B cell (primary cell): ENCODE measurements at regions not wholly inside any gene's neighbourhood (a gene's known extent, or its start where the extent isn't known, plus 50 kb on each side); places are given as distances from the start of the nearest gene placed in this dataset.

Experiments used
- ATAC-seq: fragments of 200-7000 bp; cut with Tn5 transposase; one replicate; pipeline ENCODE4 v1.10.0; 2021; ENCODE audit warnings: low read depth, mild to moderate bottlenecking, moderate number of reproducible peaks, moderate library complexity
- CTCF ChIA-PET: fragments of 350-600 bp; sonication (Branson Sonifier 250); formaldehyde crosslinking; loops from one replicate; lab custom pipeline; 2021; ENCODE audit warnings: antibody characterized with exemption, inconsistent platforms; lab: Charles Lee
- POLR2A ChIA-PET: fragments of 350-600 bp; sonication (Branson Sonifier 250); formaldehyde crosslinking; loops from one replicate; lab custom pipeline; 2021; ENCODE audit warnings: antibody characterized with exemption; lab: Charles Lee
- DNase-seq: peaks from one replicate; pipeline ENCODE4 v3.0.0; 2013
- H2AFZ ChIP-seq: 2 replicates; pipeline ENCODE4 v1.6.1; 2012; ENCODE audit warnings: mild to moderate bottlenecking, low read depth, low read length; ENCODE audit not compliant: insufficient read depth, poor library complexity, severe bottlenecking
- H3K27ac ChIP-seq, 2 donors: 1 replicate in 1 of 2; 2 replicates in 1 of 2; pipeline ENCODE4 v1.5.1; 2012 to 2013; ENCODE audit warnings: low read length in 2 of 2, mild to moderate bottlenecking in 2 of 2, moderate library complexity in 1 of 2
- H3K27me3 ChIP-seq, 4 experiments: fragments of 200-600 bp in 1 of 4; sonication (generic) in 1 of 4; replicated peaks in 1 of 4; 1 replicate in 2 of 4; 2 replicates in 2 of 4; pipeline versions ENCODE4 v1.6.1 to v1.7.0; 2013 to 2016; ENCODE audit warnings: low read length in 3 of 4, mild to moderate bottlenecking in 2 of 4, mixed read lengths in 1 of 4, moderate library complexity in 1 of 4; ENCODE audit not compliant: insufficient read depth in 4 of 4, control insufficient read depth in 3 of 4; ENCODE audit errors: control extremely low read depth in 1 of 4
- H3K36me3 ChIP-seq, 2 experiments: replicated peaks in 1 of 2; 1 replicate in 1 of 2; 2 replicates in 1 of 2; pipeline versions ENCODE4 v1.6.1 to v1.7.1; 2013; ENCODE audit warnings: low read length in 1 of 2; ENCODE audit not compliant: insufficient read depth in 2 of 2, control insufficient read depth in 1 of 2; ENCODE audit errors: control extremely low read depth in 1 of 2, extremely low read depth in 1 of 2
- H3K4me1 ChIP-seq, 2 donors: fragments of 200-600 bp in 1 of 2; sonication (generic) in 1 of 2; 1 replicate in 1 of 2; 2 replicates in 1 of 2; pipeline versions ENCODE4 v1.5.1 to v1.6.1; 2013 to 2017; ENCODE audit warnings: low read length in 2 of 2; ENCODE audit not compliant: control insufficient read depth in 2 of 2, insufficient read depth in 2 of 2
- H3K4me2 ChIP-seq: replicated peaks from 2 replicates; pipeline ENCODE3; 2012; ENCODE audit warnings: mild to moderate bottlenecking, low read depth, low read length; ENCODE audit not compliant: poor library complexity, severe bottlenecking
- H3K4me3 ChIP-seq, 5 experiments: fragments of 200-600 bp in 1 of 5; sonication (generic) in 1 of 5; 1 replicate in 3 of 5; 2 replicates in 2 of 5; pipeline versions ENCODE4 v1.5.1 to v1.7.0; 2011 to 2016; ENCODE audit warnings: low read length in 4 of 5, mild to moderate bottlenecking in 4 of 5, low read depth in 2 of 5, control low read depth in 1 of 5, moderate library complexity in 1 of 5; ENCODE audit not compliant: insufficient read depth in 1 of 5; ENCODE audit errors: control extremely low read depth in 1 of 5, extremely low read depth in 1 of 5
- H3K79me2 ChIP-seq: fragments of 200-600 bp; sonication (generic); one replicate; pipeline ENCODE4 v1.6.0; 2016; ENCODE audit warnings: low read length; ENCODE audit not compliant: control insufficient read depth, insufficient read depth
- H3K9ac ChIP-seq: fragments of 200-600 bp; sonication (generic); 2 replicates; pipeline ENCODE4 v1.6.1; 2017; ENCODE audit warnings: mild to moderate bottlenecking, low read length, moderate library complexity
- H3K9me3 ChIP-seq, 3 donors: one replicate each; pipeline versions ENCODE4 v1.6.1 to v1.7.1; 2013; ENCODE audit warnings: low read length in 2 of 3; ENCODE audit not compliant: control insufficient read depth in 2 of 3, insufficient read depth in 1 of 3; ENCODE audit errors: control extremely low read depth in 1 of 3
- H4K20me1 ChIP-seq: 2 replicates; pipeline ENCODE4 v1.6.0; 2012; ENCODE audit warnings: mild to moderate bottlenecking, low read length; ENCODE audit not compliant: insufficient read depth, control insufficient read depth, poor library complexity, severe bottlenecking
- H3K27ac Mint-ChIP-seq: one replicate; pipeline ENCODE4 v1.8.0; 2021; ENCODE audit warnings: mixed read lengths
- H3K27me3 Mint-ChIP-seq: one replicate; pipeline ENCODE4 v1.8.0; 2021; ENCODE audit warnings: mixed read lengths
- H3K4me1 Mint-ChIP-seq: one replicate; pipeline ENCODE4 v1.8.0; 2021; ENCODE audit warnings: mixed read lengths
- H3K4me3 Mint-ChIP-seq: one replicate; pipeline ENCODE4 v1.8.0; 2021; ENCODE audit warnings: mixed read lengths
- H3K9me3 Mint-ChIP-seq: one replicate; pipeline ENCODE4 v1.8.0; 2022; ENCODE audit warnings: mixed read lengths; ENCODE audit not compliant: insufficient read depth
- EZH2 ChIP-seq: IDR thresholded peaks from 2 replicates; pipeline ENCODE4 v1.6.1; 2012; ENCODE audit warnings: borderline replicate concordance, low read depth, mild to moderate bottlenecking, moderate library complexity, low read length; ENCODE audit not compliant: insufficient read depth, poor library complexity, severe bottlenecking
- WGBS: methylation state at CpG from one replicate; pipeline ENCODE4 v1.1.5; 2013; ENCODE audit warnings: missing lambda C conversion rate; ENCODE audit not compliant: insufficient coverage; 5-methylcytosine and 5-hydroxymethylcytosine counted together
- intact Hi-C: fragments of 100-400 bp; cut with micrococcal nuclease; formaldehyde crosslinking; loops from one replicate; pipeline ENCODE4 v1.10.0; 2022
- TF ChIP-seq, protein P1 (sequence below): fragments of 200-600 bp; IDR thresholded peaks from one replicate; pipeline ENCODE4 v1.8.0; 2022; ENCODE audit warnings: antibody characterized with exemption, mild to moderate bottlenecking

- H3K27me3 Mint-ChIP-seq, result no peaks in the 10 kb centered on the region
- peak overlapping the region; percentile 75 for H3K9ac ChIP-seq
- H3K27me3 ChIP-seq, result peaks cover 0 to 2% (median 0%) of the 10 kb centered on the region in 4 experiments
- peak; percentile 74 for ATAC-seq
- TF ChIP-seq EZH2, result no peak
- TF ChIP-seq, protein P1, sequence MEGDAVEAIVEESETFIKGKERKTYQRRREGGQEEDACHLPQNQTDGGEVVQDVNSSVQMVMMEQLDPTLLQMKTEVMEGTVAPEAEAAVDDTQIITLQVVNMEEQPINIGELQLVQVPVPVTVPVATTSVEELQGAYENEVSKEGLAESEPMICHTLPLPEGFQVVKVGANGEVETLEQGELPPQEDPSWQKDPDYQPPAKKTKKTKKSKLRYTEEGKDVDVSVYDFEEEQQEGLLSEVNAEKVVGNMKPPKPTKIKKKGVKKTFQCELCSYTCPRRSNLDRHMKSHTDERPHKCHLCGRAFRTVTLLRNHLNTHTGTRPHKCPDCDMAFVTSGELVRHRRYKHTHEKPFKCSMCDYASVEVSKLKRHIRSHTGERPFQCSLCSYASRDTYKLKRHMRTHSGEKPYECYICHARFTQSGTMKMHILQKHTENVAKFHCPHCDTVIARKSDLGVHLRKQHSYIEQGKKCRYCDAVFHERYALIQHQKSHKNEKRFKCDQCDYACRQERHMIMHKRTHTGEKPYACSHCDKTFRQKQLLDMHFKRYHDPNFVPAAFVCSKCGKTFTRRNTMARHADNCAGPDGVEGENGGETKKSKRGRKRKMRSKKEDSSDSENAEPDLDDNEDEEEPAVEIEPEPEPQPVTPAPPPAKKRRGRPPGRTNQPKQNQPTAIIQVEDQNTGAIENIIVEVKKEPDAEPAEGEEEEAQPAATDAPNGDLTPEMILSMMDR, result no peak
- peak overlapping the region; percentile 85 for H3K27ac Mint-ChIP-seq
- intact Hi-C loops, result no loop called here
- DNase-seq, result peak; percentile 63
- no peaks in the 10 kb centered on the region for H3K36me3 ChIP-seq
- H3K27ac ChIP-seq, result peak overlapping the region; percentile 33 to 56
- H3K4me1 ChIP-seq, result peaks cover 11 to 19% of the 10 kb centered on the region in 2 donors
- ChIA-PET CTCF (interaction anchor here (0.5 to 1.3 kb wide), 5 partner anchors 25 to 351 kb away, joined by 3 to 4 read pairs (median 3); no protein-coding TSS in a partner anchor), POLR2A (interaction anchor here (0.6 to 0.7 kb wide), 2 partner anchors 40 to 103 kb away, joined by 3 to 7 read pairs; no protein-coding TSS in a partner anchor)
- no peaks in the 10 kb centered on the region for H3K9me3 Mint-ChIP-seq
- peak overlapping the region; percentile 91 for H3K4me2 ChIP-seq
- under 1% methylated on average over 34 of the region's 36 CpGs for WGBS
- H3K9me3 ChIP-seq, result peaks cover 0 to 5% (median 0%) of the 10 kb centered on the region in 3 donors
- peak overlapping the region; percentile 95 for H2AFZ ChIP-seq
- H4K20me1 ChIP-seq, result no peaks in the 10 kb centered on the region
- peak overlapping the region; percentile 84 for H3K4me3 Mint-ChIP-seq
- peak overlapping the region; percentile 49 to 71 (median 56) for H3K4me3 ChIP-seq
- no peaks in the 10 kb centered on the region for H3K79me2 ChIP-seq
- H3K4me1 Mint-ChIP-seq, result peaks cover 23% of the 10 kb centered on the region
Observed at GRCh38 chr14:75333606-75334548, 55.2 kb downstream of the FOS start.
